Activated T-helper 17 cell treated with anti-CD3 and anti-CD28 coated beads, Interleukin-2, amount 50 U/mL, for 72 hours (primary cell): ENCODE measurements at regions not wholly inside any gene's neighbourhood (a gene's known extent, or its start where the extent isn't known, plus 50 kb on each side); places are given as distances from the start of the nearest gene placed in this dataset.

ENCODE experiments used
- ATAC-seq: fragments of 150-1000 bp; cut with Tn5 transposase; replicated peaks from 2 replicates; pipeline ENCODE4 v1.10.0; 2021; ENCODE audit warnings: mild to moderate bottlenecking, moderate library complexity
- H3K27ac Mint-ChIP-seq: one replicate; pipeline ENCODE4 v1.8.0; 2022; ENCODE audit warnings: mixed read lengths
- H3K27me3 Mint-ChIP-seq: one replicate; pipeline ENCODE4 v1.8.0; 2022; ENCODE audit warnings: mixed read lengths
- H3K36me3 Mint-ChIP-seq: one replicate; pipeline ENCODE4 v1.8.0; 2022; ENCODE audit warnings: low read depth, mild to moderate bottlenecking, mixed read lengths
- H3K4me1 Mint-ChIP-seq: one replicate; pipeline ENCODE4 v1.8.0; 2022; ENCODE audit warnings: mixed read lengths
- H3K4me3 Mint-ChIP-seq: one replicate; pipeline ENCODE4 v1.8.0; 2022; ENCODE audit warnings: mild to moderate bottlenecking, mixed read lengths
- H3K9me3 Mint-ChIP-seq: one replicate; pipeline ENCODE4 v1.8.0; 2022; ENCODE audit warnings: mixed read lengths

DNA sequence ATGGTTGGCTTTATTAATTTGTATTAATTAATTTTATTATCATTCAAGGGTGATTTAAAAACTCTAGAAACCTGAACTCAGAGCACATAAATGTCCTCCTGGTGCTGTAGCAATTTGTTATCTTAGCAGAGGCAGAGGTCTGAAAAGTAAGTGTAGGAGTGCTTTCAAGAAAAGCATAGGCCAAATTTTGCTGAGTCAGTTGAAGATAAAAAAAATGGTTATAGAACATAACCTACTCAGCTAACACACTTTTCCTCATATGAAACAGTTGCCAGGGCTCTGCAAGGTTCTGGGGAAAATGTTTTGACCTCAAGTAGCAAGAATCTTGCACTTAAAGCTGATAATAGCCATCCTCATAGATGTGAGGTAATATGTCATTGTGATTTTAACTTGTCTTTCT lies 53.5 kb upstream of the CHODL start:
- Mint-ChIP-seq H3K4me1 (no peaks in the 10 kb centered on the region), H3K9me3 (no peaks in the 10 kb centered on the region), H3K36me3 (no peaks in the 10 kb centered on the region), H3K27me3 (no peaks in the 10 kb centered on the region), H3K27ac (no peak overlapping the region), H3K4me3 (no peak overlapping the region)
- no peak for ATAC-seq

GRCh38 chr21:18178509-18178908 lies 66.1 kb upstream of the CHODL start:
- no peaks in the 10 kb centered on the region for H3K4me1 Mint-ChIP-seq
- H3K9me3 Mint-ChIP-seq, result no peaks in the 10 kb centered on the region
- no peak for ATAC-seq
- H3K27me3 Mint-ChIP-seq, result no peaks in the 10 kb centered on the region
- H3K4me3 Mint-ChIP-seq, result no peak overlapping the region
- no peak overlapping the region for H3K27ac Mint-ChIP-seq
- no peaks in the 10 kb centered on the region for H3K36me3 Mint-ChIP-seq

DNA sequence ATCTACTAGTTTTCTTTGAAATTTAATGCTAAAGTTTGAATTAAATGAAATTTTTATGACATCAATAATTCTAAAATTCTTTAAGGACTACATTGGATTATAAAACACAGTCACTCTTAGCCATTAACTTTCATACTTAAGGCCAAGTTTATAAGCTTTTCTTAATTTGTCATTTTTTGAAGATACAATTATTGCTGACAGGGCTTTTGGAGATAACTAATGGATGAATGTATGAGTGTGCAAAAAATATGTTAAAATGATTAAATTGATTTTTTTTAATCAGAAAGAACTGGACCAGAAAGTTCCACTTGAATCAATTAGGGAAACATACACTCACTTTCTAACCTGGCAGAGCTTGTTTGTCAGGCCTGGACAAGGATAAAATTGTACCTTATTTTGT lies 70.3 kb upstream of the CHODL start:
- no peak for ATAC-seq
- Mint-ChIP-seq H3K9me3 (no peaks in the 10 kb centered on the region), H3K4me1 (no peaks in the 10 kb centered on the region), H3K27me3 (no peaks in the 10 kb centered on the region), H3K36me3 (no peaks in the 10 kb centered on the region), H3K4me3 (no peak overlapping the region), H3K27ac (no peak overlapping the region)

DNA sequence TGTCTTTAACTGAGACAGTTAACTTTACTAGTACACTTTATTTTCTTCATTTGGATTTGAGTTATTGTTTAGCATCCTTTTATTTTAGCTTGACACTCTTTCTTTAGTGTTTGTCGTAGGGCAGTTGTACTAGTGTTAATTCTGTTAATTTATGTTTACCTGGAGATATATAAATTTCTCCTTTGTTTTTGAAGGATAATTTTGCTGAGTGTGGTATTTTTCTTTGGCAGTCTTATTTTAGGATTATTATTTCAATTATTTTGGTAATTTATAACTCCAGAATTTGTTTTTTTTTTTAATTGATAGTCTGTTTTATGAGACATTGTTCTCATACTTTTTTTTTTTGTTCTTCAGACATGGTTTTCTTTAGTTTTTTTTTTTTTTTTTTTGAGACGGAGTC lies 73.8 kb upstream of the CHODL start:
- Mint-ChIP-seq H3K27ac (no peak overlapping the region), H3K9me3 (no peaks in the 10 kb centered on the region), H3K4me1 (no peaks in the 10 kb centered on the region), H3K36me3 (no peaks in the 10 kb centered on the region), H3K4me3 (no peak overlapping the region), H3K27me3 (no peaks in the 10 kb centered on the region)
- ATAC-seq, result no peak

DNA sequence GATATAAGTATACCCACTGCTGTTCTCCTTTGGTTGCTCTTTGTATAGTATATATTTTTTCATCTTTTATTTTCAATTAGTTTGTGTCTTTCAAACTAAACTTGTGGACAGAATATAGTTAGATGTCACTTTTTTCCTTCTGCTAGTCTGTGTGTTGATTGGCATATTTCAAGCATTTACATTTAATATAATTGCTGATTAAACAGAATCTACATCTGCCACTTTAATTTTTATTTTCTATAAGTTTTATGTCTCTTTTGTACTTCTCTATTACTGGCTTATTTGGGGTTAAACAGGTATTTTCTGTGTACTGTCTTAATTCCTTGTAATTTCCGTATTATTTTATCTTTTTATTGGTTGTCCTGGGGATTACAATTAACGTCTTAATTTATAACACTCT lies 74.4 kb upstream of the CHODL start:
- no peak overlapping the region for H3K4me3 Mint-ChIP-seq
- H3K27me3 Mint-ChIP-seq, result no peaks in the 10 kb centered on the region
- H3K27ac Mint-ChIP-seq, result no peak overlapping the region
- no peak for ATAC-seq
- no peaks in the 10 kb centered on the region for H3K4me1 Mint-ChIP-seq
- no peaks in the 10 kb centered on the region for H3K36me3 Mint-ChIP-seq
- H3K9me3 Mint-ChIP-seq, result no peaks in the 10 kb centered on the region

GRCh38 chr21:18168108-18168507 lies 76.5 kb upstream of the CHODL start:
- Mint-ChIP-seq H3K36me3 (no peaks in the 10 kb centered on the region), H3K27ac (no peak overlapping the region), H3K4me1 (no peaks in the 10 kb centered on the region), H3K4me3 (no peak overlapping the region), H3K9me3 (no peaks in the 10 kb centered on the region), H3K27me3 (no peaks in the 10 kb centered on the region)
- ATAC-seq, result no peak

DNA sequence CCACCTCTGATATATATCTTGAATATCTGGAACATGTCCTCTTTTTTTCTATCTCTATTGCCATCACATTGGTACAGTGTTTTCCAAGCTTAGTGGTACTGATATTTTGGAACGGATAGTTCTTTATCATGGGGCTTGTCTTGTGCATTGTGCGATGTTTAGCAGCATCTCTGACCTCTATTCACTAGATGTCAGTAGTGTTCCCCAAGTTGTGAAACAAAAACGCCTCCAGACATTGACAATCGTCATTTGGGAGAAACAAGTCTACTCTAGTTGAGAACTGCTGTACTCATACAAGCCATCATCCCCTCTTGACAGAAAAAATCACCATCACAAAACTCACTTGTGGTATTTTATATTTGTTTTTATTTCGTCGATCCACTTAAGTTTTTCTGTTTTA lies 79.7 kb upstream of the CHODL start:
- ATAC-seq, result no peak
- no peaks in the 10 kb centered on the region for H3K4me1 Mint-ChIP-seq
- H3K9me3 Mint-ChIP-seq, result no peaks in the 10 kb centered on the region

DNA sequence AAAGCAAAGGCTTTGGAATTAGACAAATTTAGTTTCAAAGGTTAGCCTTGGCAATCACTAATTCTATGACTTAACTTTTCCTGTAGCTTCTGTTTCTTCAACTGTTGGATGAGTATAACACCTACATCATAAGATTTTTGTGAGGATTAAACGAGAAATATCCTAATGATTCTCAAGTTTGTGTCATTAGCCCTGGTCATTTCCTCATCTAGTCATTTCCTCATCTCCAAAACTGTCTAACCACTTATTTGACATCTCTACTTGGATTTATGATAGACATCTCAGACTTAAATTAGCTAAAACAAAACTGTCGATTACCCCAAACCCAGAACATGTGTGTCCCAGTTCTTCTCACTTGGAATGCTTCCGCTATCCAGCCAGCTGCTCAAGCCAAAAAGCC lies 80.2 kb upstream of the CHODL start:
- no peak overlapping the region for H3K4me3 Mint-ChIP-seq

More for the DNA sequence above, 79.7 kb upstream of the CHODL start:
- no peak overlapping the region for H3K4me3 Mint-ChIP-seq
- no peaks in the 10 kb centered on the region for H3K36me3 Mint-ChIP-seq
- no peak overlapping the region for H3K27ac Mint-ChIP-seq
- H3K27me3 Mint-ChIP-seq, result no peaks in the 10 kb centered on the region

GRCh38 chr21:18163956-18164355 lies 80.7 kb upstream of the CHODL start:
- Mint-ChIP-seq H3K9me3 (no peaks in the 10 kb centered on the region), H3K27ac (no peak overlapping the region), H3K4me3 (no peak overlapping the region), H3K4me1 (no peaks in the 10 kb centered on the region), H3K36me3 (no peaks in the 10 kb centered on the region), H3K27me3 (no peaks in the 10 kb centered on the region)
- no peak for ATAC-seq

More for the DNA sequence above, 80.2 kb upstream of the CHODL start:
- no peak overlapping the region for H3K27ac Mint-ChIP-seq
- H3K9me3 Mint-ChIP-seq, result no peaks in the 10 kb centered on the region
- ATAC-seq, result no peak
- no peaks in the 10 kb centered on the region for H3K27me3 Mint-ChIP-seq
- no peaks in the 10 kb centered on the region for H3K4me1 Mint-ChIP-seq
- no peaks in the 10 kb centered on the region for H3K36me3 Mint-ChIP-seq

DNA sequence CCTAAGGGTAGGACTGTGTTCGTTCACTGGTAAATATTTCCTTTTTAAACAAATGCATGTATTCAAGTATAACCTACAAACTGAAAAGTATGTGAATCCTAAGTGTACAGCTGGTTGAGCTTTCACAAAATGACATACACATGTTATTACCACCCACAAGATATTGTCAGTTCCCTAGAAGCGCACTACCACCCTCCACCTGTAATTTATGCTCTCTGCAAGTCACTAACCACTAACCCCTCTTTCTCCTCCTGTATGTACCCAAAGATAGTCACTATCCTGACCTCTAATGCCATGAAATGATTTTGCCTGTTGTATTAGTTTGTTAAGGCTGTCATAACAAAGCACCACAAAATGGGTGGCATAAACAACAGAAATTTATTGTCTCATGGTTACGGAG lies 82.8 kb upstream of the CHODL start:
- Mint-ChIP-seq H3K36me3 (no peaks in the 10 kb centered on the region), H3K4me1 (no peaks in the 10 kb centered on the region), H3K9me3 (no peaks in the 10 kb centered on the region), H3K4me3 (no peak overlapping the region), H3K27ac (no peak overlapping the region), H3K27me3 (no peaks in the 10 kb centered on the region)
- ATAC-seq, result no peak

DNA sequence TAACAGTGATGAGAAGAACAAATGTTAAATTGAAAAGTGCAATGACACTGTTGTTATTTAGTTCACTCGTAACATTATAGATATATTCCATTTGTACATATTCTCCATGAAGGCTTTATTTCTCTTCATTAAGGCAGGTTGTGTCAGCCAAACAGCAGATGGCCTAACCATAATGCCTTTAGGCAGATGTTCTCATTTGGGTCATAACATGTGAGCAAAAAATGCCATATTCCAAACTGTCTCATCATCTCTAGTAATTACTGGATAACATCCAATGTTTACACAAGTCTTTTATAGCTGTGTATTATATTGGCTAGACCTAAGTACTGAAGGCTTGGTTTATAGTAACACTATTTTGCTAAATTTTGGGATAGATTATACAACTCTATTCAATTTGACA lies 87.2 kb upstream of the CHODL start:
- Mint-ChIP-seq H3K27ac (no peak overlapping the region), H3K9me3 (no peaks in the 10 kb centered on the region), H3K4me3 (no peak overlapping the region), H3K36me3 (no peaks in the 10 kb centered on the region), H3K27me3 (no peaks in the 10 kb centered on the region), H3K4me1 (peaks cover 11% of the 10 kb centered on the region)
- ATAC-seq, result no peak

DNA sequence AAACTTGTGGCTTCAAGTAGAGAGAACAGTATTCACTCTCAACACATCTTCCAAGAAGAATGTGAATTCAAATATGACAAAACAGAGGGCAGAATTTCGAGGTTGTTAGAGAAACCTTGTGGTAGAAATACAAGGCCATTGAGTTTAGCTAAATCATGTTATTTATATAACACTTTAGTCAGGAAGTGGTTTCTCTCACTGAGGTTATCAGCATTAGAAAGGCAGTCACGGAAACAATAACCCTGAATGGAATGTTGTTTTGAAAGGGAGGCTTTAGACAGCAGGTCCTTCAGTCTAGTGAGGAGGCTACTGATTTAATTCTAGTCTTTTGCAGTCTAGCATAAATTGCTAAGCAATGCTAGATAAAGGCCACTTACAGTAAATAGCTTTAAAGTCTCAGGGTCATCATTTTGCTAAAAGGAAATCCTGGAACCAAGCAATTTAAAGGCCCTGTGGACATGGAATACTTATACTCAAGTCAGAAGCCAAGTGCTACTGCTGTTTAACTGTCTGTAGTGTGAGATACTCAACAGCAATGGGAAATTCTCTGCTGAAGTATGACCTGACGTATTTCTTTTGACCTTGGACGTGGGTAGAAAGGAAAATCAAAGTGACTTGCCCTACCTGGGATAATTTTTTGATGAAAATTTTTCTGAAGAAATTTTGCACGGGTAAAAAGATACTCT lies 89.0 kb upstream of the CHODL start:
- ATAC-seq, result peak; percentile 59
- no peaks in the 10 kb centered on the region for H3K36me3 Mint-ChIP-seq
- H3K4me3 Mint-ChIP-seq, result no peak overlapping the region
- H3K27ac Mint-ChIP-seq, result peak overlapping the region; percentile 24
- no peaks in the 10 kb centered on the region for H3K27me3 Mint-ChIP-seq
- H3K4me1 Mint-ChIP-seq, result peaks cover 11% of the 10 kb centered on the region
- no peaks in the 10 kb centered on the region for H3K9me3 Mint-ChIP-seq

GRCh38 chr21:18153063-18153462 lies 91.6 kb upstream of the CHODL start:
- H3K27me3 Mint-ChIP-seq, result no peaks in the 10 kb centered on the region
- H3K36me3 Mint-ChIP-seq, result no peaks in the 10 kb centered on the region

GRCh38 chr21:18152371-18152770 lies 92.3 kb upstream of the CHODL start:
- no peaks in the 10 kb centered on the region for H3K36me3 Mint-ChIP-seq
- no peaks in the 10 kb centered on the region for H3K27me3 Mint-ChIP-seq

More at GRCh38 chr21:18153063-18153462, 91.6 kb upstream of the CHODL start:
- Mint-ChIP-seq H3K27ac (no peak overlapping the region), H3K4me3 (no peak overlapping the region), H3K9me3 (no peaks in the 10 kb centered on the region), H3K4me1 (peaks cover 11% of the 10 kb centered on the region)
- ATAC-seq, result no peak

DNA sequence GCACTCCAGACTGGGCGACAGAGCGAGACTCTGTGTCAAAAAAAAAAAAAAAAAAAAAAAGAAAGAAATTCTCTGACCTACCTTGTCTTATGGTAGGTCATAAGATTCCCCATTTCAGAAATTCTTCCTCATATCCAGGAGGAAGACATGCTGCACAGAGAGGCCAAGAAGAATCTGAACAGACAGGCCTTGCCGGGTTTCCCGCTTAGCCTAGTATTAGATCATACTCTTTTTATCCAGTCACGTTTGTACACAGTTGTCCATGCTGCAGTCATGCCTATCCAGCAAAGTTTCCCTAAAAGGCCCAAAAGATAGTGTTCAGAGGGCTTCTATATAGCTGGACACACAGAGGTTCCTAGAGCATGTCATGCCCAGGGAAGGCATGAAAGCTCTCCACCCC lies 93.6 kb upstream of the CHODL start:
- Mint-ChIP-seq H3K27me3 (no peaks in the 10 kb centered on the region), H3K4me3 (no peak overlapping the region), H3K27ac (no peak overlapping the region), H3K4me1 (peaks cover 11% of the 10 kb centered on the region), H3K9me3 (no peaks in the 10 kb centered on the region), H3K36me3 (no peaks in the 10 kb centered on the region)
- ATAC-seq, result no peak

More at GRCh38 chr21:18152371-18152770, 92.3 kb upstream of the CHODL start:
- Mint-ChIP-seq H3K9me3 (no peaks in the 10 kb centered on the region), H3K27ac (no peak overlapping the region), H3K4me1 (peaks cover 11% of the 10 kb centered on the region), H3K4me3 (no peak overlapping the region)
- no peak for ATAC-seq

DNA sequence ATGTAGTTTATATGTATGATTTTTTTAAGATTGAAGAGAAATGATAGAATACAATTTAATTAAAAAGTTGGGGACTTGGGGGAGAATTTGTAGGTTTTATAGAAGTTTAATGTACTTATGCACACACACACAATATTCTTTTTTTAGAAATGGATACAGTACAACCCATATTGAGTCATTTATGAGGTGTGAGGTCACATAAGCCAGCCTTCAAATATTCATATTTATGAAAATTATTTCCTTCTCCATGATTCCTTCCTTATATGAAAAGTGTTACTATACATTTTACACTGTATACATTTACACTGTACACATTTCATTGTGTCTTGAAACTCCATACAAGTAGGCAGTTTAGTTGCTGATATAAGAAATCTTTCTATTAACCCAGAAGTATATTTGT lies 96.2 kb upstream of the CHODL start:
- H3K4me1 Mint-ChIP-seq, result no peaks in the 10 kb centered on the region
- no peak for ATAC-seq
- H3K9me3 Mint-ChIP-seq, result no peaks in the 10 kb centered on the region
- H3K27me3 Mint-ChIP-seq, result no peaks in the 10 kb centered on the region
- H3K27ac Mint-ChIP-seq, result no peak overlapping the region
- H3K4me3 Mint-ChIP-seq, result no peak overlapping the region
- H3K36me3 Mint-ChIP-seq, result no peaks in the 10 kb centered on the region
